ENCODE measurements at regions not wholly inside any gene's neighbourhood (a gene's known extent, or its start where the extent isn't known, plus 50 kb on each side); places are given as distances from the start of the nearest gene placed in this dataset.

DNA sequence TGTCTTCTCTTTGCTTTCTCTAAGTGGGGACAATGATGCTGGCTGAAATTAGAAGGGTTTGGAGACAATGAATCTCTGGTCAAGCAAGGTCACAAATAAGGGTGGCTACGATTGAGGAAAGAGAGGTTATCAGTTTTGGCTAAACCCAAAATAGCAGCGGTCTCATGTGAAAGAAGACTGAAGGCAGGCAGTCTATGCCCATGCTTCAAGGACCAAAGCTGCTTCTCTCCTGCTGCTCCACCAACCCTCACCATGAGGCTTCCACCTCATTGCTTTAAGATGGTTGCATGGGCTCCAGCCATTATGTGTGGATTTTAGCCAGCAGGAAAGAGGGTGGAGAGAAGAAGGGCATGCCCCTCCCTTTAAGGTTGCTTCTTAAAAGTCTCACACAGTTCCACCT, 114.1 kb upstream of the TRIM2 start:
- intact Hi-C loops (cut with DNase I; ENCODE audit: low total_unique reads) (no loop called here), in situ Hi-C loops (cut with MboI; ENCODE audit: low sequenced_read_pairs in 4 of 4) (loop anchor here in 2 of 4 donors (5.0 to 10.0 kb wide), 2 partner anchors 37 to 245 kb away; no protein-coding TSS in a partner anchor)
- no peaks in the 10 kb centered on the region for H3K36me3 ChIP-seq
- H3K4me1 ChIP-seq = peaks cover 0 to 2% of the 10 kb centered on the region in 2 donors
- H3K27me3 ChIP-seq = no peaks in the 10 kb centered on the region
- H3K27ac ChIP-seq = no peak overlapping the region
- ATAC-seq (no peak), DNase-seq (no peak)
- TF ChIP-seq, protein P1, sequence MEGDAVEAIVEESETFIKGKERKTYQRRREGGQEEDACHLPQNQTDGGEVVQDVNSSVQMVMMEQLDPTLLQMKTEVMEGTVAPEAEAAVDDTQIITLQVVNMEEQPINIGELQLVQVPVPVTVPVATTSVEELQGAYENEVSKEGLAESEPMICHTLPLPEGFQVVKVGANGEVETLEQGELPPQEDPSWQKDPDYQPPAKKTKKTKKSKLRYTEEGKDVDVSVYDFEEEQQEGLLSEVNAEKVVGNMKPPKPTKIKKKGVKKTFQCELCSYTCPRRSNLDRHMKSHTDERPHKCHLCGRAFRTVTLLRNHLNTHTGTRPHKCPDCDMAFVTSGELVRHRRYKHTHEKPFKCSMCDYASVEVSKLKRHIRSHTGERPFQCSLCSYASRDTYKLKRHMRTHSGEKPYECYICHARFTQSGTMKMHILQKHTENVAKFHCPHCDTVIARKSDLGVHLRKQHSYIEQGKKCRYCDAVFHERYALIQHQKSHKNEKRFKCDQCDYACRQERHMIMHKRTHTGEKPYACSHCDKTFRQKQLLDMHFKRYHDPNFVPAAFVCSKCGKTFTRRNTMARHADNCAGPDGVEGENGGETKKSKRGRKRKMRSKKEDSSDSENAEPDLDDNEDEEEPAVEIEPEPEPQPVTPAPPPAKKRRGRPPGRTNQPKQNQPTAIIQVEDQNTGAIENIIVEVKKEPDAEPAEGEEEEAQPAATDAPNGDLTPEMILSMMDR (IDR thresholded peaks at IDR 0.05 in 4 of 5, conservative IDR thresholded peaks at IDR 0.05 in 1 of 5) = no peak
- no peak for TF ChIP-seq POLR2A (IDR thresholded peaks at IDR 0.05)
- no peaks in the 10 kb centered on the region for H3K9me3 ChIP-seq
- H3K4me3 ChIP-seq = no peak overlapping the region

DNA sequence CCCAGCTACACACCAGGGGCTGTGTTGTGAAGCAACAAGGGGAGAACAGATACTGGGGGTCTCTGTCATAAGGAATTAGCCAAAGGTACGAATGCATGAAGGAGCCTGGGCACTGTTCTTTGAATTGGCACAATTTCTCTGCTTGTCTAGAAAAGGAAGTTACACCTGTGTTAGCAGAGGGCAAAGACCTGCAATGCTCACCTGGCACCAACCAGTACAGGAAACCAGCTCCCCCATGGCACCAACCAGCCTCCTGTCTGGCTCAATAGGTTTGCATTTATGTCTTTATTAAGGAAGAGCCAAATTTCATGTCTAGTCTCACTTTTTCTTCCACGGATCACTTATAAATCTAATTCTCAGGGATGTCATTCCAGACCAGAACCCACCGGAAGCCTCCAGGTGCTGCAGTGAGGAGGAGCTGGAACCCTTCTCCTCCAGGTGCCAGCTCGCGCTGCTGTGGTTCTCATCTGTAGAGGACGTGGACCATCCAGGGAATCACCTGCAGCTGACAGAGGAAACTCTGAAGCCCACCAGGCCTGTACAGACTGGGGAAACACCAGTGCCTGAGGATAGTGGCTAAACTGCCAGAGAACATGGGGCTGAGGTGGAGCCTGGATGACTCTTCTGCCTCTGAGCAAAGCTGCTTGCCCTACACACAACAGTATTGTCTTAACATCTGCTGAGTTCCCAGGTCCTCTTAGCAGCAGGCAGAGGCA, 113.4 kb upstream of the TRIM2 start:
- Histone ChIP-seq H3K27me3 (no peaks in the 10 kb centered on the region), H3K4me1 (no peaks in the 10 kb centered on the region), H3K9me3 (no peaks in the 10 kb centered on the region), H3K27ac (no peak overlapping the region), H3K36me3 (no peaks in the 10 kb centered on the region), H3K4me3 (no peak overlapping the region)
- TF ChIP-seq, protein P1 (IDR thresholded peaks at IDR 0.05 in 4 of 5, conservative IDR thresholded peaks at IDR 0.05 in 1 of 5) = no peak
- TF ChIP-seq POLR2A (IDR thresholded peaks at IDR 0.05) = no peak
- DNase-seq (no peak), ATAC-seq (no peak)
- intact Hi-C loops (cut with DNase I; ENCODE audit: low total_unique reads) (no loop called here), in situ Hi-C loops (cut with MboI; ENCODE audit: low sequenced_read_pairs in 4 of 4) (loop anchor here in 2 of 4 donors (5.0 to 10.0 kb wide), 2 partner anchors 36 to 246 kb away; no protein-coding TSS in a partner anchor)

DNA sequence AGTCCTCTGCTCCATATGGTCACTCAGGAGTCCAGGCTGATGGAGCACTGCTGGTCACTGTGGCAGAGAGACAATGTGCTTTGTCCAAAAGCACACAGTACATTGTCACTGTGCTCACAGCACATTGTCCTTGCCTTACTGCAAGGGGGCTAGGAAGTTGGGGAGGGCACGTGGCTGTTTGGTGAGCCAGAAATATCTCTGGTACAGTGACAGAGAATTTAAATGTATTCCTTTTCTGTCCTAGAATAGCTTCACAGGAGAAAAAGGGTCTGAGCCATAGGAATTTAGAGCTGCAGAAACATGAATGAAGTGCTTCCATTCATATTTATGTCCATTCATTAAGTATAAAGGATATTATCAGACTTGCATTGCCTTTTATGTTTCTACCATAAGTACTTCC, 110.8 kb upstream of the TRIM2 start:
- in situ Hi-C loops (cut with MboI; ENCODE audit: low sequenced_read_pairs in 4 of 4) (loop anchor here in 2 of 4 donors (5.0 to 10.0 kb wide), 2 partner anchors 34 to 249 kb away; no protein-coding TSS in a partner anchor), intact Hi-C loops (cut with DNase I; ENCODE audit: low total_unique reads) (no loop called here)
- DNase-seq (no peak), ATAC-seq (no peak)
- Histone ChIP-seq H3K9me3 (no peaks in the 10 kb centered on the region), H3K4me3 (no peak overlapping the region), H3K27me3 (no peaks in the 10 kb centered on the region), H3K36me3 (no peaks in the 10 kb centered on the region), H3K4me1 (no peaks in the 10 kb centered on the region), H3K27ac (no peak overlapping the region)
- TF ChIP-seq, protein P1 (IDR thresholded peaks at IDR 0.05 in 4 of 5, conservative IDR thresholded peaks at IDR 0.05 in 1 of 5) = no peak
- TF ChIP-seq POLR2A (IDR thresholded peaks at IDR 0.05) = no peak

DNA sequence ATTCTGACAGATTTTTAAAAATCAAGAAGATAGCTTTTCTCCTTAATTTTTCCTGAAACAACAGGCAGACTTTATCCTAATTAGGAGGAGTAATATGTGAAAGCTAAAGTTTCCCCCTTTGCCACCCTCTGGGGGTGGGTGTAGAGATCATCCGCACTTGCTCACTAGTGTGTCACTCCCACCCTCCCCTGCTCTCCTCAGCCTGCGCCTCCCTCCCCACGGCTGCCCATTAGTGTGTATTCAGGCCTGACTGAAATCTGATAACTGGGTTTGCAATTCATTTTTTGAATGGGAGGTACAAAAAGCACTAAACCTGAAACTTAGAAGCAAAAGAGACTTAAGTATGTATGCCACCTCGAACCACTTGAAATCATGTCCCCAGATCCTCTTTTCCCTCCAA, 110.4 kb upstream of the TRIM2 start:
- in situ Hi-C loops (cut with MboI; ENCODE audit: low sequenced_read_pairs in 4 of 4) (loop anchor here in 2 of 4 donors (5.0 to 10.0 kb wide), 2 partner anchors 33 to 249 kb away; no protein-coding TSS in a partner anchor), intact Hi-C loops (cut with DNase I; ENCODE audit: low total_unique reads) (no loop called here)
- Histone ChIP-seq H3K36me3 (no peaks in the 10 kb centered on the region), H3K27ac (no peak overlapping the region), H3K4me3 (no peak overlapping the region), H3K27me3 (no peaks in the 10 kb centered on the region), H3K4me1 (no peaks in the 10 kb centered on the region), H3K9me3 (no peaks in the 10 kb centered on the region)
- TF ChIP-seq, protein P1 (IDR thresholded peaks at IDR 0.05 in 4 of 5, conservative IDR thresholded peaks at IDR 0.05 in 1 of 5) = no peak
- no peak for TF ChIP-seq POLR2A (IDR thresholded peaks at IDR 0.05)
- ATAC-seq = no peak
- no peak for DNase-seq

All from gastrocnemius medialis (tissue), 4 donors.